ENCODE measurements at regions not wholly inside any gene's neighbourhood (a gene's known extent, or its start where the extent isn't known, plus 50 kb on each side); places are given as distances from the start of the nearest gene placed in this dataset.
"Not testable (repeated sequence)": the region's sequence is repeated elsewhere in the genome, so short reads cannot be mapped to it uniquely, and the experiment has no call there.

DNA sequence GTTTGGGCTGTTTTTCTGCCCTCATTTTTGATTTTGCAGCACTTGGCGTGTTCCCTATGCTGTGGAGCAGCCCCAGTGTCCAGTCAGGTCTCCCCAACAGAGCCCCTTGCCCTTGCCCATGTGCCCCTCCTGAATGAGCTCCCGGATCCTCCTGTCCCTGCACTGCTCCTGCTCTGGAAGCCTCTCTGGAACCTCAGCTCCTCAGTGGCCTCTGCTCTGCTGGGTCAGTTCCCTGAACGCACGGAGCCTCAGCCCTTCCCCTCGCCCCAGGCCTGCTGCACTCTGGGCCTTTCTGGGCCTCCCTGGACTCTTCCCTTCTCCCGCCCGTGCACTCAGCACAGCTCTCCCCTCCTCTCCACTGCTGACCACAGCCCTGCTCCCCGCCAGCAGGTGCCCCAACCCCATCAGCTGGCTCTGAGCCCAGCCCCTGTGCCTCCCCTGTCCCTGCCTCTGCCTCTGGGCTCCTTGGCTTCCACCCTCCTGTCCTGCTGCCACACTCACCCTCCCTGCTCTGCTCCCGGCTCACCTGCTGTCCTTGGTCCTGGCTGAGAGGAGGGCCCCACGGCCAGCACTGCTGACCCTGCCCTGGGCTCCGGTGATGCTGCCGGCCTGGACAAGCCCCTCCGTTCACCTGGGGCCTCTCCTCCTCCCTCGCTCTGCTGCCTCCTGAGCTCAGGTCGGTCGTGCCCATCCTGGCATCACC lies 220.6 kb downstream of the TMEM121 start:
- not testable (repeated sequence) for TF ChIP-seq POLR2AphosphoS5 (IDR thresholded peaks at IDR 0.05; ENCODE audit: insufficient read depth in 1 of 2, low read depth in 1 of 2); CTCF (IDR thresholded peaks at IDR 0.05)
